ENCODE measurements at regions not wholly inside any gene's neighbourhood (a gene's known extent, or its start where the extent isn't known, plus 50 kb on each side); places are given as distances from the start of the nearest gene placed in this dataset.

DNA sequence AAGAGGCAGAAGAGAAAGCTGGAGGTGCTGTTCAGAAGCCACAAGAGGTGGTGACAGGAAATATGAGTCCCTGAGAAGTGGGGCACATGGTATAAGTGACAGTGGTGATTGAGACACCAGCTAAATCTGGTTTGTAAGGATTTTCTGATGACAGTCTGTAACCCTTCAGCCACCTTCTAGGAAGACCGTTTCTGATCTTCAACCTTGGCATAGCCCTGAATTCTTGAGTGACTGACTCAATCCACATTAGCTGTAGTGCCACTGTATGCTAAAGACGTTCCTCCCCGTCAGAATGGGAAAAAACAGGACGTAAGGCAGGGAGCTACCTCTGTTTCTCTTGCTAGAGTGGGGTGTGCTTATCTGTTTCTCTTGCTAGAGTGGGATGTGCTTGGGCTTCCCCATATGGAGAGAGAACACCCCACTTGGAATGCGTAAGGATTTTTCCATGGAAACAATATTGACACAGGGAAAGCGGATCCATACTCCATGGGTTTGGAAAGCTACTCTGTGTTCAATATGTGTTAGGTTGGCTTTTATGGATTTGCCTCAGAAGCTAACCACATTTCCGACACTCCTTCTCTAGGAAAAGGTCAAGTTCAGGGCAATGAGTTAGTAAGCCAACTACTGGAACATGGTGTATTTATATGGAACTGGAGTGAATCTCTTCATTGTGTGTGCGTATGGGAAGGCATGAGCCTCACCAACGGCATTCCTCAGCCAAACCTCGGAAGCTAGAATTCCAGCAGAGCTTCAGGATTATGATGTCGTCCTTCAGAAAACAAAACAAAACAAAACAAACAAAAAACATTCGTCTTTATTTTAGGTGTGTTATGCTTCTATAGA is 948.8 kb upstream of the SLC10A2 start:
- TF ChIP-seq, protein P1, sequence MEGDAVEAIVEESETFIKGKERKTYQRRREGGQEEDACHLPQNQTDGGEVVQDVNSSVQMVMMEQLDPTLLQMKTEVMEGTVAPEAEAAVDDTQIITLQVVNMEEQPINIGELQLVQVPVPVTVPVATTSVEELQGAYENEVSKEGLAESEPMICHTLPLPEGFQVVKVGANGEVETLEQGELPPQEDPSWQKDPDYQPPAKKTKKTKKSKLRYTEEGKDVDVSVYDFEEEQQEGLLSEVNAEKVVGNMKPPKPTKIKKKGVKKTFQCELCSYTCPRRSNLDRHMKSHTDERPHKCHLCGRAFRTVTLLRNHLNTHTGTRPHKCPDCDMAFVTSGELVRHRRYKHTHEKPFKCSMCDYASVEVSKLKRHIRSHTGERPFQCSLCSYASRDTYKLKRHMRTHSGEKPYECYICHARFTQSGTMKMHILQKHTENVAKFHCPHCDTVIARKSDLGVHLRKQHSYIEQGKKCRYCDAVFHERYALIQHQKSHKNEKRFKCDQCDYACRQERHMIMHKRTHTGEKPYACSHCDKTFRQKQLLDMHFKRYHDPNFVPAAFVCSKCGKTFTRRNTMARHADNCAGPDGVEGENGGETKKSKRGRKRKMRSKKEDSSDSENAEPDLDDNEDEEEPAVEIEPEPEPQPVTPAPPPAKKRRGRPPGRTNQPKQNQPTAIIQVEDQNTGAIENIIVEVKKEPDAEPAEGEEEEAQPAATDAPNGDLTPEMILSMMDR (IDR thresholded peaks at IDR 0.05; ENCODE audit: insufficient read depth, low read depth, low read length), result no peak
- CTCF ChIA-PET, result interaction anchor here (0.7 kb wide), 1 partner anchor 10 kb away, joined by 3 read pairs; no protein-coding TSS in a partner anchor
- POLR2A ChIA-PET, result no interaction called here
- no peak overlapping the region for H3K4me3 ChIP-seq (ENCODE audit: low read depth, low read length)
- H3K27me3 ChIP-seq (ENCODE audit: control insufficient read depth, insufficient read depth, low read length), result no peaks in the 10 kb centered on the region
- DNase-seq (ENCODE audit: low read depth), result no peak
- no peaks in the 10 kb centered on the region for H3K36me3 ChIP-seq (ENCODE audit: control insufficient read depth, insufficient read depth, low read length)

DNA sequence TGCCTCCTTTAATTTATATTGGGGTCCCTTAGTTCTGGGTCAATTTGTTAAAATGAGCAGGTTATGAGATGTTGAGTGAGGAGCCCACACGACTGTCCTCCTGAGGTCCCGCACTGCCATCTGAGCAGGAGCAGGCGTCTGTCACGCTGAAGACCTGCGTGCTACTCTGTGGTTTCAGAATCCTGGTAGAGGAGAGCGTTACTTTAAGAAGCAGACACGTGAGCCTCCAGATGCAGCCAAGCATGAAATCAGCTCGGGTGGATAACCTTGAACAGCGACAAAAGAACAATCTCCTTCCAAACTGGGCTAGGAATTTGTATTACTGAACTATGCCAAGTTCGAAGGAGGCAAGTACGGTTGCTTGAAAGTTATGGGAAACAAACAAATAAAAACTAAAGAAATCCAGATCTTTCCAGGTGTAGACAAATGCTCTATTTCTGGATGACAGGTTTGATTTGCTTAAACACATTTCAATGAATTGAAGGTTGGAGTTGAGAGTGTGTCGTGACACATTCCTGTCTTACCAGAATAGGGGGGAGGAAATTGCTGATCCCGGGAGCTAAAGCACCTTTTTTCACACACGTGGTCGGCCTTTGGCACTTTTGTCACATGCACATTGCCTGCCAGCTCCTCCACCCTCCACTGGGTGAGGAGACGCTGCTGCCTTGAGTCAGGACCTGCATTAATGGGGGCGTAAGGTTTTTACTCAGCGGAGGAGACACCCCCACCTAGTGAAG is 945.5 kb upstream of the SLC10A2 start:
- no peak for DNase-seq (ENCODE audit: low read depth)
- POLR2A ChIA-PET, result no interaction called here

DNA sequence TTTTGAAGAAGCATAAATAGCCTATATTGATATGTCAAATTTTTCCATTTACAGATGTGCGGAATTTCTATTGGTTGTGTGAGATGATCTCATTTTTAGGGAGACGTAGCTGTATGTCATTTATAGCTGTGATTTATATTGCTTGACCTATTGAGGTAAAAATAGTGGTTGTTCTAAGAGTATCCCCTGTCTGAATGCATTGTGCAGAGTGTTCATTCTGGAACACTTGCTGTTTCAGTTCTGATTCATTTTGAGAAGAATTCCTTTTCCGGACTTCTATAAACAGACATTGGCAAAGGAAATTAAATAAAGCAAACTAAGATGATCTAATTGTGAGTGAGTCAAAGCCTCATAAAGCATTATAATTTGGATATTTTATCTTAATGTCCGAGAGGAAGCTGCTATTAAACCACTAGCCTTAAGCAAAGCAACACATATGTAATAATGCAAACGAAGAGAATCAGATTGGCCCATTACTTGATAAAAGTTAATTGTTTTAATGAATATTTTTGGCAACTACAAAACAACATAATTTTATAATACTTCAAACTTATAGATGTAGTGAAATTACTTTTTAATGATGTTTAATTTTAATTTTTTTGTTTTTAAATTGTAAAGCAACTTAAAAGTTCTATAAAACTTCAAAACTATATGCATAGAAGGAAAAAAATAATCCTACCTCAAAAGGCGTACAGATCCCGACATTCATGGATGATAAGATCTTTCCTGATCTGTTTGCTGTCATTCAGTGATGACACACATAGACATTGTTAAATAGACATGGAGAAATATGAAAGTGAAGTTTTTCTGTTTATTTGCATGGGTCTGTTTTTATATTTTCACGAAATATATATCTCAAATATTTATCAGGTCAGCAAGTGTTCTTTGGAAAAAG is 942.6 kb upstream of the SLC10A2 start:
- Histone ChIP-seq H3K27me3 (ENCODE audit: control insufficient read depth, insufficient read depth, low read length) (no peaks in the 10 kb centered on the region), H3K36me3 (ENCODE audit: control insufficient read depth, insufficient read depth, low read length) (no peaks in the 10 kb centered on the region), H3K4me3 (ENCODE audit: low read depth, low read length) (no peak overlapping the region)
- DNase-seq (ENCODE audit: low read depth), result peak; percentile 42
- TF ChIP-seq, protein P1 (IDR thresholded peaks at IDR 0.05; ENCODE audit: insufficient read depth, low read depth, low read length), result no peak
- ChIA-PET POLR2A (no interaction called here), CTCF (no interaction called here)

More for the DNA sequence above, 945.5 kb upstream of the SLC10A2 start:
- no peaks in the 10 kb centered on the region for H3K36me3 ChIP-seq (ENCODE audit: control insufficient read depth, insufficient read depth, low read length)
- H3K27me3 ChIP-seq (ENCODE audit: control insufficient read depth, insufficient read depth, low read length), result no peaks in the 10 kb centered on the region
- CTCF ChIA-PET, result no interaction called here
- TF ChIP-seq, protein P1 (IDR thresholded peaks at IDR 0.05; ENCODE audit: insufficient read depth, low read depth, low read length), result no peak
- no peak overlapping the region for H3K4me3 ChIP-seq (ENCODE audit: low read depth, low read length)

DNA sequence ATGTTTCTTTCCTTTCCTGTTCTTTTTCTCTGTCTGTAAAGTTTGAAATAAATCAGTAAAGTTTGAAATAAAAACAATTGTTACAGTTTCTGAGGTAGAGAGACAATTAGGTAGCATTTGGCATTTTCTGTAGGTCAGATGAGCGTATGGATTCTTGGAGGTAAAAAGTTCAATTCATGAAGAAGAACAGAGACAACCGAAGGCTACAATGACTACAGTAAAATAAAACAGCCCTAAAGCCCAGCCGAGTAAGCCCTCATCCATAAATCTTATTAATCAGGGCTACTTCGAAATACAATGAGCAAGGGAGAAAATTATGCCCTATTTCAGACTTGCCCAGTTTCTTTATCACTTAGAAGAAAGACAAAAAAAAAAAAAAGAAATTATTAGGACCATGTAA is 941.9 kb upstream of the SLC10A2 start:
- H3K4me3 ChIP-seq (ENCODE audit: low read depth, low read length), result no peak overlapping the region
- H3K27me3 ChIP-seq (ENCODE audit: control insufficient read depth, insufficient read depth, low read length), result no peaks in the 10 kb centered on the region
- ChIA-PET POLR2A (no interaction called here), CTCF (no interaction called here)
- TF ChIP-seq, protein P1 (IDR thresholded peaks at IDR 0.05; ENCODE audit: insufficient read depth, low read depth, low read length), result no peak
- DNase-seq (ENCODE audit: low read depth), result no peak
- no peaks in the 10 kb centered on the region for H3K36me3 ChIP-seq (ENCODE audit: control insufficient read depth, insufficient read depth, low read length)

All from BJ (cell line).